Spleen (tissue), 11 donors: ENCODE measurements at regions not wholly inside any gene's neighbourhood (a gene's known extent, or its start where the extent isn't known, plus 50 kb on each side); places are given as distances from the start of the nearest gene placed in this dataset.

Source experiments
- DNase-seq: peaks from one replicate; pipeline ENCODE4 v3.0.0-alpha.2; 2020
- H3K27ac ChIP-seq, 8 donors: fragments of 200-600 bp; sonication (generic) in 7 of 8; 1 replicate in 4 of 8; 2 replicates in 4 of 8; pipeline versions ENCODE4 v1.5.0 to v1.8.0; 2016 to 2021; ENCODE audit warnings: inconsistent platforms in 4 of 8, mild to moderate bottlenecking in 4 of 8, moderate library complexity in 1 of 8
- H3K27me3 ChIP-seq, 7 donors: fragments of 200-600 bp; sonication (generic) in 6 of 7; replicated peaks in 1 of 7; 1 replicate in 4 of 7; 2 replicates in 3 of 7; pipeline versions ENCODE4 v1.5.0 to v1.8.0; 2016 to 2021; ENCODE audit warnings: inconsistent platforms in 3 of 7, mild to moderate bottlenecking in 1 of 7
- H3K36me3 ChIP-seq, 6 donors: fragments of 200-600 bp; sonication (generic) in 5 of 6; 1 replicate in 4 of 6; 2 replicates in 2 of 6; pipeline versions ENCODE4 v1.5.0 to v1.8.0; 2016 to 2021; ENCODE audit warnings: inconsistent platforms in 2 of 6
- H3K4me1 ChIP-seq, 6 donors: fragments of 200-600 bp; sonication (generic) in 5 of 6; 1 replicate in 3 of 6; 2 replicates in 3 of 6; pipeline versions ENCODE4 v1.5.0 to v1.8.0; 2016 to 2021; ENCODE audit warnings: inconsistent platforms in 3 of 6
- H3K4me3 ChIP-seq, 8 donors: fragments of 200-600 bp; sonication (generic) in 7 of 8; 1 replicate in 4 of 8; 2 replicates in 4 of 8; pipeline versions ENCODE4 v1.5.0 to v1.8.0; 2016 to 2021; ENCODE audit warnings: inconsistent platforms in 4 of 8, mild to moderate bottlenecking in 4 of 8, moderate library complexity in 2 of 8
- H3K9me3 ChIP-seq, 8 donors: fragments of 200-600 bp; sonication (generic) in 7 of 8; 1 replicate in 4 of 8; 2 replicates in 4 of 8; pipeline versions ENCODE4 v1.5.0 to v1.8.0; 2016 to 2021; ENCODE audit warnings: inconsistent platforms in 4 of 8
- POLR2A ChIP-seq, 3 donors: fragments of 450-650 bp; IDR thresholded peaks; one replicate each; pipeline ENCODE4 v1.5.1; 2017; ENCODE audit warnings: antibody characterized with exemption in 3 of 3, mild to moderate bottlenecking in 1 of 3
- POLR2AphosphoS5 ChIP-seq, 3 donors: sonication (generic); formaldehyde crosslinking; IDR thresholded peaks; one replicate each; pipeline ENCODE4 v1.5.1; 2017; ENCODE audit warnings: antibody characterized with exemption in 3 of 3
- WGBS, 5 donors: extraction: QIAGEN DNeasy Blood & Tissue Kit in 3 of 5; methylation state at CpG; one replicate each; pipeline versions ENCODE4 v1.1.5 to v1.1.7; 2013 to 2018; 5-methylcytosine and 5-hydroxymethylcytosine counted together
- intact Hi-C: fragments of 100-400 bp; cut with DNase I; formaldehyde crosslinking; loops from one replicate; pipeline ENCODE4 v1.15.0; 2023; ENCODE audit warnings: low total_unique reads
- TF ChIP-seq, protein P1 (sequence below), 11 experiments: fragments of 200-600 bp in 7 of 11; fragments of 450-650 bp in 4 of 11; sonication (generic) in 4 of 11; IDR thresholded peaks in 8 of 11; conservative IDR thresholded peaks in 3 of 11; 1 replicate in 7 of 11; 2 replicates in 4 of 11; pipeline versions ENCODE4 v1.4.0 to v1.8.0; 2016 to 2021; ENCODE audit warnings: antibody characterized with exemption in 11 of 11, inconsistent platforms in 4 of 11, mild to moderate bottlenecking in 1 of 11
- donor health status: healthy with polysubstance abuse.
- donor health status: DM: no; HTN: no; CAD: no; lungs with moderate emphysema.
- donor health status: DM: no; HTN: no; CAD: no.
- donor health status: Bipolar disorder and iron deficiency.
- donor health status: healthy.
- donor health status: DM: no; HTN: no; CAD: no.
- donor health status: DM: yes; HTN: yes; CAD: no.

DNA sequence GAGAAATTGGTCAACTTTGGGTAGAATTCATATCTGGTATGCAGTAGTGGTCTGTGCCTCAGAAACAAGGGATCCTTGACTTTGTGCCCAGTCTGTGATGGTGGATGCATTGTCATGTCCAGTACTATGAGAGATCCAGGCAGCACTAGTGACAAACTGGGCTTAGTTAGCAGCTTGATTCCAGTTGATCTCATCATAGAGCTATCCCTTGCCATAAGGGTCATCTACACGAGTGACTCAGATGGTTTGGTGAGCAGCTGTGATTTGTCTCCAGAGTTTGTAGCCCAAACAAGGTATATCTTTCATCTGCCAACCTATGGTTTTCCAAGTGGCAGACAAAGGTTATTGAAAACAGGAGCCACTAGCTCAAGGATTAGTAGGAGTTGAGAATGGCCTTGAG, 298.8 kb downstream of the GBA3 start:
- DNase-seq, result no peak
- H3K36me3 ChIP-seq, result no peaks in the 10 kb centered on the region
- no peak overlapping the region for H3K4me3 ChIP-seq
- H3K27ac ChIP-seq, result no peak overlapping the region
- H3K9me3 ChIP-seq, result peaks cover 0 to 9% (median 0%) of the 10 kb centered on the region in 8 donors
- 38 to 69% (median 45%) methylated on average over 1 of the region's 1 CpG for WGBS, 5 donors
- H3K4me1 ChIP-seq, result no peaks in the 10 kb centered on the region
- no peak for TF ChIP-seq POLR2AphosphoS5 (IDR thresholded peaks at IDR 0.05)
- no peak for TF ChIP-seq POLR2A (IDR thresholded peaks at IDR 0.05)
- TF ChIP-seq, protein P1, sequence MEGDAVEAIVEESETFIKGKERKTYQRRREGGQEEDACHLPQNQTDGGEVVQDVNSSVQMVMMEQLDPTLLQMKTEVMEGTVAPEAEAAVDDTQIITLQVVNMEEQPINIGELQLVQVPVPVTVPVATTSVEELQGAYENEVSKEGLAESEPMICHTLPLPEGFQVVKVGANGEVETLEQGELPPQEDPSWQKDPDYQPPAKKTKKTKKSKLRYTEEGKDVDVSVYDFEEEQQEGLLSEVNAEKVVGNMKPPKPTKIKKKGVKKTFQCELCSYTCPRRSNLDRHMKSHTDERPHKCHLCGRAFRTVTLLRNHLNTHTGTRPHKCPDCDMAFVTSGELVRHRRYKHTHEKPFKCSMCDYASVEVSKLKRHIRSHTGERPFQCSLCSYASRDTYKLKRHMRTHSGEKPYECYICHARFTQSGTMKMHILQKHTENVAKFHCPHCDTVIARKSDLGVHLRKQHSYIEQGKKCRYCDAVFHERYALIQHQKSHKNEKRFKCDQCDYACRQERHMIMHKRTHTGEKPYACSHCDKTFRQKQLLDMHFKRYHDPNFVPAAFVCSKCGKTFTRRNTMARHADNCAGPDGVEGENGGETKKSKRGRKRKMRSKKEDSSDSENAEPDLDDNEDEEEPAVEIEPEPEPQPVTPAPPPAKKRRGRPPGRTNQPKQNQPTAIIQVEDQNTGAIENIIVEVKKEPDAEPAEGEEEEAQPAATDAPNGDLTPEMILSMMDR (IDR thresholded peaks at IDR 0.05 in 8 of 11, conservative IDR thresholded peaks at IDR 0.05 in 3 of 11), result no peak
- intact Hi-C loops, result no loop called here
- H3K27me3 ChIP-seq, result no peaks in the 10 kb centered on the region

DNA sequence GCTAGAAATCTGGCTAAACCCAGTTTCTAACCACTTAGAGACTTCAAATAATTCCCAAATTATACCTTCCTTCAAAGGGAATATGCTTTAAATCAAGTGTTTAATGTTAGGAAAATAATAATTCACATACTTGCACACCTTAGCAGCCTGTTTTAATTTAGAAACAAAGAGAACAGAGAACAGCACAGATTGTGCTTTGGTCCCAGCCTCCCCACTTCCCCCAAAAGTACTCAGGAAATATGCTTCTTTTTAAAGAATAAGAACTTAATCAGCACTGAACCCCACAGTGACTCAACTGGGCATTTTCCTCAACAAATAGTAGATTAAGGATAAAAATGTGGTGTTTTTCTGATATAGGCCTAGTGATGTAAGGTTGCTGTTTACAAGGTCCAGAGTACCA, 295.8 kb downstream of the GBA3 start:
- TF ChIP-seq POLR2AphosphoS5 (IDR thresholded peaks at IDR 0.05), result no peak
- TF ChIP-seq, protein P1 (IDR thresholded peaks at IDR 0.05 in 8 of 11, conservative IDR thresholded peaks at IDR 0.05 in 3 of 11), result no peak
- TF ChIP-seq POLR2A (IDR thresholded peaks at IDR 0.05), result no peak
- Histone ChIP-seq H3K27me3 (no peaks in the 10 kb centered on the region), H3K27ac (no peak overlapping the region), H3K9me3 (peaks cover 0 to 23% (median 7%) of the 10 kb centered on the region in 8 donors), H3K36me3 (no peaks in the 10 kb centered on the region), H3K4me3 (no peak overlapping the region), H3K4me1 (no peaks in the 10 kb centered on the region)
- DNase-seq, result no peak
- intact Hi-C loops, result no loop called here

DNA sequence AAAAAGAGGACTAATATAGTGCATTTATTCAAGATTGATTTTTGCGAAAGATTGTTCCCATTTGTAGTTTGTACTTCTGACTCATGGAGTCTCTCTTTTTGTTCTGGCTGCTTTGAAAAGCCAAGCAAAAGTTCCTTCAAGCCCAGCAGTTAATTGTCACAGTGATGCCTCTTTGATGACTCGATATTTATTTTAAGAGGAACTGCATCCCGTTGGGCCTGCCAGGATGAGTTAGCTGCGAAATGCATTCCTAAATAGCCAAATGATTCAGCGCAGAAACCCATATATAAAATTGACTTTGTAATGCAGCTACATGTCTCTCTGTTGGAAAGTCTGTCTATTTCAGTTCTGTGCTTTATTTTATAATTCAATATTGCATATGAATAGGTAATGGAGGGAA, 295.1 kb downstream of the GBA3 start:
- Histone ChIP-seq H3K36me3 (no peaks in the 10 kb centered on the region), H3K27ac (no peak overlapping the region), H3K9me3 (peaks cover 0 to 29% (median 10%) of the 10 kb centered on the region in 8 donors), H3K4me1 (no peaks in the 10 kb centered on the region), H3K27me3 (no peaks in the 10 kb centered on the region), H3K4me3 (no peak overlapping the region)
- WGBS, 5 donors, result 67 to 83% (median 81%) methylated on average over 5 of the region's 5 CpGs
- TF ChIP-seq, protein P1 (IDR thresholded peaks at IDR 0.05 in 8 of 11, conservative IDR thresholded peaks at IDR 0.05 in 3 of 11), result no peak
- TF ChIP-seq POLR2A (IDR thresholded peaks at IDR 0.05), result no peak
- no peak for TF ChIP-seq POLR2AphosphoS5 (IDR thresholded peaks at IDR 0.05)
- no peak for DNase-seq
- intact Hi-C loops, result no loop called here

DNA sequence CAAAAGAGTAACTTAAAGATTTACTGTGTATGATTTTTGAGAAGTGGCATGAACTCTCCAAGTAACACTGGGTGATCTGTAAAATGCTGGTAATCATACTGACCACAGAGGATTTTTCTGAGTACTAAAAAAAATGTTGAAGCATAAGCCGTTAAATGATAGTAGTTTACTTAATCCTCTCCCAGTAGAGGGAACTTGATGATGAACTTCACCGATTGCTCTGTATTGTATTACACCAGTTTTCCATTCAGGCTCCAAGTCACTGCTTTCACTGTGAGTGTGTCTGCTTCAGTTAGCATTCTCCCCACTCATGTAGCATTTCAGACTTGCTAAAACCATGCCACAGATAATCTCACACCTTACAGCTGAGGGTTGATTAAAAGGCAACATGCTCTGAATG, 294.1 kb downstream of the GBA3 start:
- no peak overlapping the region for H3K27ac ChIP-seq
- intact Hi-C loops, result no loop called here
- 83 to 96% (median 87%) methylated on average over 2 of the region's 2 CpGs for WGBS, 5 donors
- H3K9me3 ChIP-seq, result peaks cover 0 to 39% (median 11%) of the 10 kb centered on the region in 8 donors
- no peak for DNase-seq
- no peaks in the 10 kb centered on the region for H3K4me1 ChIP-seq
- no peak overlapping the region for H3K4me3 ChIP-seq
- no peaks in the 10 kb centered on the region for H3K36me3 ChIP-seq
- TF ChIP-seq POLR2AphosphoS5 (IDR thresholded peaks at IDR 0.05) (no peak), POLR2A (IDR thresholded peaks at IDR 0.05) (no peak)
- TF ChIP-seq, protein P1 (IDR thresholded peaks at IDR 0.05 in 8 of 11, conservative IDR thresholded peaks at IDR 0.05 in 3 of 11), result no peak
- no peaks in the 10 kb centered on the region for H3K27me3 ChIP-seq
